OCI-LY7 (cell line): ENCODE measurements at regions not wholly inside any gene's neighbourhood (a gene's known extent, or its start where the extent isn't known, plus 50 kb on each side); places are given as distances from the start of the nearest gene placed in this dataset.

Source experiments
- BruUV-seq: library from RNA; stranded (reverse); fragments of 400-500 nt; replicated peaks from 2 replicates; lab custom pipeline; 2021; lab: Mats Ljungman, UMichigan
- CTCF ChIA-PET: fragments of 300-600 bp; sonication (Branson Sonifier 250); formaldehyde crosslinking; loops from one replicate; lab custom pipeline; 2022; ENCODE audit warnings: antibody characterized with exemption; ENCODE audit not compliant: unreplicated experiment; lab: Charles Lee
- POLR2A ChIA-PET: fragments of 300-600 bp; sonication (Branson Sonifier 250); formaldehyde crosslinking; loops from one replicate; lab custom pipeline; 2022; ENCODE audit warnings: antibody characterized with exemption; lab: Charles Lee
- DNase-seq: peaks from one replicate; pipeline ENCODE4 v3.0.0-alpha.2; 2015; ENCODE audit warnings: low spot score
- H2AFZ ChIP-seq: fragments of 200-600 bp; sonication (generic), shearing (Covaris generic); 2 replicates; pipeline ENCODE4 v1.6.1; 2014; ENCODE audit warnings: mild to moderate bottlenecking, antibody characterized with exemption, low read length, moderate library complexity
- H3K27ac ChIP-seq: fragments of 200-600 bp; sonication (generic); 2 replicates; pipeline ENCODE4 v1.5.1; 2014; ENCODE audit warnings: mixed run types, low read depth, mild to moderate bottlenecking, moderate library complexity, low read length, inconsistent platforms; ENCODE audit not compliant: poor library complexity, severe bottlenecking
- H3K36me3 ChIP-seq: fragments of 200-600 bp; sonication (generic); 2 replicates; pipeline ENCODE4 v1.6.1; 2014; ENCODE audit warnings: mild to moderate bottlenecking, antibody characterized with exemption, low read length, moderate library complexity, mixed read lengths; ENCODE audit not compliant: insufficient read depth
- H3K4me1 ChIP-seq: fragments of 200-600 bp; sonication (generic); 2 replicates; pipeline ENCODE4 v1.5.1; 2014; ENCODE audit warnings: mild to moderate bottlenecking, low read length; ENCODE audit not compliant: insufficient read depth, poor library complexity, severe bottlenecking
- H3K4me2 ChIP-seq: fragments of 200-600 bp; sonication (generic); 2 replicates; pipeline ENCODE4 v1.6.1; 2014; ENCODE audit warnings: mild to moderate bottlenecking, low read length
- H3K4me3 ChIP-seq: fragments of 200-600 bp; sonication (generic); 2 replicates; pipeline ENCODE4 v1.5.1; 2014; ENCODE audit warnings: mild to moderate bottlenecking, low read depth, low read length; ENCODE audit not compliant: poor library complexity, severe bottlenecking
- H3K79me2 ChIP-seq: fragments of 200-600 bp; sonication (generic); 2 replicates; pipeline ENCODE4 v1.6.1; 2016; ENCODE audit warnings: low read depth, mild to moderate bottlenecking, low read length, moderate library complexity, mixed read lengths; ENCODE audit not compliant: insufficient read depth
- H3K9me2 ChIP-seq: fragments of 200-600 bp; sonication (generic); 2 replicates; pipeline ENCODE4 v1.6.1; 2016; ENCODE audit warnings: mild to moderate bottlenecking, low read length, mixed read lengths; ENCODE audit not compliant: insufficient read depth
- H3K9me3 ChIP-seq: fragments of 200-600 bp; sonication (generic); 2 replicates; pipeline ENCODE4 v1.6.1; 2014; ENCODE audit warnings: mild to moderate bottlenecking, mixed run types, low read length, mixed read lengths
- H4K20me1 ChIP-seq: fragments of 200-600 bp; sonication (generic); 2 replicates; pipeline ENCODE4 v1.6.1; 2014; ENCODE audit warnings: mild to moderate bottlenecking, antibody characterized with exemption, low read length, moderate library complexity, mixed read lengths; ENCODE audit not compliant: insufficient read depth
- EZH2phosphoT487 ChIP-seq: fragments of 200-600 bp; sonication (generic); IDR thresholded peaks from 2 replicates; pipeline ENCODE4 v1.6.1; 2018; ENCODE audit warnings: low read depth, borderline replicate concordance, mild to moderate bottlenecking, mixed run types, antibody characterized with exemption, low read length, moderate library complexity, mixed read lengths
- intact Hi-C: fragments of 100-400 bp; cut with micrococcal nuclease; formaldehyde crosslinking; loops from one replicate; pipeline ENCODE4 v1.10.0; 2022; ENCODE audit not compliant: unreplicated experiment
- TF ChIP-seq, protein P1 (sequence below): fragments of 200-600 bp; sonication (generic); conservative IDR thresholded peaks from 2 replicates; pipeline ENCODE4 v1.5.1; 2014; ENCODE audit warnings: mild to moderate bottlenecking, antibody characterized with exemption, low read length, moderate library complexity, mixed read lengths

DNA sequence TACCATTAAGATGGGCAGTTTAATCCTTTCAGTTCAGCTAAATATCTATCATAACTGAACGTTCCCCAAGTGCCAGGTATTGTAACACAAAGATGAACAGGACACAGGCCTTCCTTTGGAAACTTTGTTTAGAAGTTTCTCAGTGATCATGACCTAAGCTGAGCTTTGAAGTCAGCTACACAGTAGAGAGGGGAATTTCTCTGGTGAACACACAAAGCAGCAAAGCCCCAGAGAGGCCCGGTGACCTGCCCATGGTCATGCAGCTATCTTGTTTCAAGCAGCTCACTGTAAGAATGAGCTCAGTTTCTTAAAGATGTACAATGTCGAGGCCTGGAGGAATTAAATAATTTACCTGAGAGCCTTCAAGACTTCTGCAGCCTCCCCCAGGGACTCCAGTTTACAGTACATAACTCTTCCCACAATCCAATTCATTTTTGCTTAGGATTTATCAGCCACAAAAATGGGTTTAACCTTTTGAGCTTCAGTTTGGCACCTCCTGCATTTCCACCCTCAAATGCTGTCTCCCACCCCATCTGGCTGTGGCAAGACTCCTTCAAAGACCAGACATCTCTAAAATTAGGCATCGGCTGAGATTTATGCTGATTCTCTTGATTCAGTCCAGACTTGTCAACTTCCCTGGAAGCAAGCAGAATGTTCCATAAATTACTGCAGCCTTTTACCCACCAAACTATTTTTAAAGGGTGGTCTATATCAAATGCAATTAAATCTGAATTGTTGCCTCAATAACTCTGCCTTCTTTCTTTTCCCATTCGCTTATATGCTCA is 325.6 kb downstream of the TXNL1 start:
- no peak overlapping the region for H3K4me2 ChIP-seq
- H3K36me3 ChIP-seq: no peaks in the 10 kb centered on the region
- ChIA-PET POLR2A (no interaction called here), CTCF (no interaction called here)
- H3K9me2 ChIP-seq: no peaks in the 10 kb centered on the region
- no peaks in the 10 kb centered on the region for H4K20me1 ChIP-seq
- no TSS peak for BruUV-seq
- no peak for DNase-seq
- H3K9me3 ChIP-seq: no peaks in the 10 kb centered on the region
- H3K4me3 ChIP-seq: no peak overlapping the region
- no peak overlapping the region for H2AFZ ChIP-seq
- no peaks in the 10 kb centered on the region for H3K79me2 ChIP-seq
- TF ChIP-seq EZH2phosphoT487: no peak
- TF ChIP-seq, protein P1, sequence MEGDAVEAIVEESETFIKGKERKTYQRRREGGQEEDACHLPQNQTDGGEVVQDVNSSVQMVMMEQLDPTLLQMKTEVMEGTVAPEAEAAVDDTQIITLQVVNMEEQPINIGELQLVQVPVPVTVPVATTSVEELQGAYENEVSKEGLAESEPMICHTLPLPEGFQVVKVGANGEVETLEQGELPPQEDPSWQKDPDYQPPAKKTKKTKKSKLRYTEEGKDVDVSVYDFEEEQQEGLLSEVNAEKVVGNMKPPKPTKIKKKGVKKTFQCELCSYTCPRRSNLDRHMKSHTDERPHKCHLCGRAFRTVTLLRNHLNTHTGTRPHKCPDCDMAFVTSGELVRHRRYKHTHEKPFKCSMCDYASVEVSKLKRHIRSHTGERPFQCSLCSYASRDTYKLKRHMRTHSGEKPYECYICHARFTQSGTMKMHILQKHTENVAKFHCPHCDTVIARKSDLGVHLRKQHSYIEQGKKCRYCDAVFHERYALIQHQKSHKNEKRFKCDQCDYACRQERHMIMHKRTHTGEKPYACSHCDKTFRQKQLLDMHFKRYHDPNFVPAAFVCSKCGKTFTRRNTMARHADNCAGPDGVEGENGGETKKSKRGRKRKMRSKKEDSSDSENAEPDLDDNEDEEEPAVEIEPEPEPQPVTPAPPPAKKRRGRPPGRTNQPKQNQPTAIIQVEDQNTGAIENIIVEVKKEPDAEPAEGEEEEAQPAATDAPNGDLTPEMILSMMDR: no peak
- intact Hi-C loops: no loop called here
- no peak overlapping the region for H3K27ac ChIP-seq
- H3K4me1 ChIP-seq: no peaks in the 10 kb centered on the region

- H3K9me2 ChIP-seq: no peaks in the 10 kb centered on the region
- BruUV-seq: no TSS peak
- H3K36me3 ChIP-seq: no peaks in the 10 kb centered on the region
- no peak overlapping the region for H3K4me3 ChIP-seq
- H4K20me1 ChIP-seq: no peaks in the 10 kb centered on the region
- CTCF ChIA-PET: no interaction called here
- intact Hi-C loops: no loop called here
- DNase-seq: no peak
- TF ChIP-seq, protein P1: no peak
- no peak for TF ChIP-seq EZH2phosphoT487
- H2AFZ ChIP-seq: no peak overlapping the region
- no peak overlapping the region for H3K4me2 ChIP-seq
- H3K79me2 ChIP-seq: no peaks in the 10 kb centered on the region
- POLR2A ChIA-PET: no interaction called here
- no peaks in the 10 kb centered on the region for H3K9me3 ChIP-seq
- no peaks in the 10 kb centered on the region for H3K4me1 ChIP-seq
- H3K27ac ChIP-seq: no peak overlapping the region
Observed at GRCh38 chr18:56309104-56309503, 329.3 kb downstream of the TXNL1 start.
